22Rv1 (cell line): ENCODE measurements at regions not wholly inside any gene's neighbourhood (a gene's known extent, or its start where the extent isn't known, plus 50 kb on each side); places are given as distances from the start of the nearest gene placed in this dataset.

Experiments
- H3K27ac ChIP-seq: fragments of 450-650 bp; 2 replicates; pipeline ENCODE4 v1.5.1; 2017
- ZFX ChIP-seq: fragments of 450-650 bp; IDR thresholded peaks from 2 replicates; pipeline ENCODE4 v1.6.1; 2017; ENCODE audit warnings: antibody characterized with exemption, borderline replicate concordance
- TF ChIP-seq, protein P1 (sequence below): fragments of 450-650 bp; IDR thresholded peaks from 2 replicates; pipeline ENCODE4 v1.5.1; 2017; ENCODE audit warnings: mild to moderate bottlenecking

DNA sequence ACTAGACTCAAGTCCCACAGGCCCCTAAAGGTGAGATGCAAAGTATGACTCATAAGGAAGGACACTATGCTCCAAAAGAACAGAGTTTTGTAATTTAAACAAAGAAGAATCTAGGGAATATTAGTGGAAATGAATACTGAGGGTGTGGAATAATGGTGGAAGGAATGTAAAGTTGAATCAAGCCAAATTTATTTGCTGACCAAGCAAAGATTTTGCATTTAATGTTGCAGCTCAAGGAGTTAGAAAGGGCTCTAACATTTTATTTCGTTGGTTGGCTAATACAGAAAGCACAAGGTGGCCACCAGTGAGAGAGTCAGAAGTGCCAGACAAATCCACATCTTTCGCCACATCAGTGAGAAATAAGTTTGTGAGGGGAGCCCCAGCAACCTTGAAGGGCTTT lies 550.3 kb downstream of the FOXG1 start:
- no peak overlapping the region for H3K27ac ChIP-seq
- TF ChIP-seq, protein P1, sequence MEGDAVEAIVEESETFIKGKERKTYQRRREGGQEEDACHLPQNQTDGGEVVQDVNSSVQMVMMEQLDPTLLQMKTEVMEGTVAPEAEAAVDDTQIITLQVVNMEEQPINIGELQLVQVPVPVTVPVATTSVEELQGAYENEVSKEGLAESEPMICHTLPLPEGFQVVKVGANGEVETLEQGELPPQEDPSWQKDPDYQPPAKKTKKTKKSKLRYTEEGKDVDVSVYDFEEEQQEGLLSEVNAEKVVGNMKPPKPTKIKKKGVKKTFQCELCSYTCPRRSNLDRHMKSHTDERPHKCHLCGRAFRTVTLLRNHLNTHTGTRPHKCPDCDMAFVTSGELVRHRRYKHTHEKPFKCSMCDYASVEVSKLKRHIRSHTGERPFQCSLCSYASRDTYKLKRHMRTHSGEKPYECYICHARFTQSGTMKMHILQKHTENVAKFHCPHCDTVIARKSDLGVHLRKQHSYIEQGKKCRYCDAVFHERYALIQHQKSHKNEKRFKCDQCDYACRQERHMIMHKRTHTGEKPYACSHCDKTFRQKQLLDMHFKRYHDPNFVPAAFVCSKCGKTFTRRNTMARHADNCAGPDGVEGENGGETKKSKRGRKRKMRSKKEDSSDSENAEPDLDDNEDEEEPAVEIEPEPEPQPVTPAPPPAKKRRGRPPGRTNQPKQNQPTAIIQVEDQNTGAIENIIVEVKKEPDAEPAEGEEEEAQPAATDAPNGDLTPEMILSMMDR, result no peak
- no peak for TF ChIP-seq ZFX

- no peak overlapping the region for H3K27ac ChIP-seq
- TF ChIP-seq ZFX, result no peak
- TF ChIP-seq, protein P1, result no peak
Observed at GRCh38 chr14:29317423-29317822, 550.8 kb downstream of the FOXG1 start.

DNA sequence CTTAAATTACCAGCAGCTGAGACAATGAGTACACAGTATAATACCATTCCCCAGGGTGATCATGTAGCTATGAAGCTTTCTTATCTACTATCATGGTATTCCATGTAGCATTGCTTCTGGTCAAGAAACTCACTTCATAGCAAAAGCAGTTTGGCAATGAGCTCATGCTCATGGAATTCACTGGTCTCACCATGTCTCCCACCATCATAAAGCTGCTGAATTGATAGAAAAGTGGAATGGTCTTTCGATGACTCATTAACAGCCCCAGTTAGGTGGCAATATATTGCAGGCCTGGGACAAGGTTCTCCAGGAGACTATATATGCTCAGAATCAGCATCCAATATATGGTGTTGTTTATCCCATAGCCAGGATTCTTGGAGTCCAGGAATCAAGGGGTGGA lies 553.7 kb downstream of the FOXG1 start:
- no peak for TF ChIP-seq ZFX
- H3K27ac ChIP-seq, result no peak overlapping the region

GRCh38 chr14:29321646-29322045 lies 555.1 kb downstream of the FOXG1 start:
- TF ChIP-seq ZFX, result no peak
- TF ChIP-seq, protein P1, result no peak
- H3K27ac ChIP-seq, result no peak overlapping the region

DNA sequence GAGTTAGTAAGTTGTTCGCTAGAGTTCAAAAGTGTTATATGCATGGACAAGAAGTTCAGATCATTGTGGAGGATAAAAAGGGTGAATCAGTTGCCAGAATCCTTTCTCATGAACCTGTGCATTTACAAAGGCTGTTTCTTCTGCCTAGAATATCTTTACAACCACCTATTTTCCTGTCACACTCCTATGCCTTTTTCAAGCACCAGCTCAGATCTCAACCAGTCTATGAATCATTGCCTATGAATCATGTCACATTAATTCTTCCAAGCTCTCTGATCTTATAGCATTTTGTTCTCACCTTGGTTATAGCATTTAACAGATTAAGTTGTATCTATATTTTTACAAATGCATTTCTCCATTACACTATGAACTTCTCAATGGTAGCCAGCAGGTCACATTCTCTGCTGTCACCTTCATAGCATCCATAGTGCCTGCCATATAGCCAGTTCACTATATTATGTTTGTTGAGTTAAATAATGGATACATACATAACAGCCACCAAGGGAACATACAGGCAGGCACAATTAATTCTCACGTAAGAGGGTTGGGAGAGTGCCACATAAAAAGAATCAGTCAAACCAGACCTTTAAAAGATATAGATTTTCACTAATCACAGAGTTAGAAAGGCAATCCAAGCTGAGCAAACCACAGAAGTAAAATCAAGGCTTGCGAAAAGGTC lies 573.0 kb downstream of the FOXG1 start:
- TF ChIP-seq ZFX, result no peak
- TF ChIP-seq, protein P1, result no peak
- no peak overlapping the region for H3K27ac ChIP-seq

DNA sequence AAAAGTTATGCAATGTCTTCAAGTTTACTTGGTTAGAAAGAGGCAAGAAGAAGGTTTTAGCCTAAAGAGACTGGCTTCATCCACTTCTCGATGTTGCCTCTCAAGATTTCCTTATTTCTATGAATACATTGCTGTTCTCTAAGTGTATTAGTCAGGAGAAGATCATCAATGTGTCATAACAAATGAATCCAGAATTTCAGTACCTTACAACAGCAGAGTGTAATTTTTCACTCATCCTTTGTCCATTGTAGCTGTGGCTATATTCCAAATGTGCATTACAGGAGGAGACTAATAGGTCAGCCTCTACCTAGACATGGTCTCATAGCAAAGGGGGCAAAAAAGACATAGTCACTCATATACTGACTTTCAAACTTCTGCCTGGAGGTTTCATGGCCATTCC lies 579.1 kb downstream of the PRKD1 start:
- H3K27ac ChIP-seq, result no peak overlapping the region
- TF ChIP-seq ZFX, result no peak
- TF ChIP-seq, protein P1, result no peak

DNA sequence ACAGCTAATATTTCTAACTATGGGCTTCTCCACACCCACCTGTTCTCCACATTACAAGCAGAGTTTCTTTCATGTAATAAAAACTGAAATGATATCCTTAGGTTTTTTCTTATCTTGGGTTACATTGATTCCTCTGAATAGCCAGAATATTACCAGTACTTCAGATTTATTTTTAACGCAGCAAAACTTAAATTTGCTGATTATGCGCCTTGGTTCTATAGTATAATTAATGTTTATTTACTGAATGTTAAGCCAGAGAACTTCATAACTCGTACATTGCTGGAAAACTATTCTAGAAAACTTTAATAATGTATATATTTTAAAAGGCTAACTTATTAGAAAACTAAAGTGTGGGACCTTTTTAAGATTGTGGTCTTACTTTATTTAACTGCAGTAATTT lies 577.2 kb downstream of the PRKD1 start:
- no peak for TF ChIP-seq ZFX
- TF ChIP-seq, protein P1, result no peak
- H3K27ac ChIP-seq, result no peak overlapping the region
